ENCODE measurements at regions not wholly inside any gene's neighbourhood (a gene's known extent, or its start where the extent isn't known, plus 50 kb on each side); places are given as distances from the start of the nearest gene placed in this dataset.

- Histone ChIP-seq H3K4me1 (no peaks in the 10 kb centered on the region), H3K9me3 (ENCODE audit: control insufficient read depth, low read length) (no peaks in the 10 kb centered on the region), H3K79me2 (no peaks in the 10 kb centered on the region), H3K27me3 (ENCODE audit: control insufficient read depth, insufficient read depth, low read length) (no peaks in the 10 kb centered on the region), H3K4me3 (ENCODE audit: low read depth, low read length) (no peak overlapping the region), H2AFZ (no peak overlapping the region), H3K9ac (no peak overlapping the region), H3K27ac (no peak overlapping the region), H3K4me2 (ENCODE audit: low read length) (no peak overlapping the region), H3K36me3 (ENCODE audit: control insufficient read depth, insufficient read depth, low read length) (no peaks in the 10 kb centered on the region)
- no peak for TF ChIP-seq CTCF (IDR thresholded peaks at IDR 0.05)
These were observed 485.9 kb downstream of the SMARCA1 start for GRCh38 chrX:129037389-129037788.

- H3K27ac ChIP-seq: no peak overlapping the region
- no peaks in the 10 kb centered on the region for H3K9me3 ChIP-seq (ENCODE audit: control insufficient read depth, low read length)
- H3K4me1 ChIP-seq: no peaks in the 10 kb centered on the region
- no peak for TF ChIP-seq CTCF (IDR thresholded peaks at IDR 0.05)
- H3K27me3 ChIP-seq (ENCODE audit: control insufficient read depth, insufficient read depth, low read length): no peaks in the 10 kb centered on the region
- H3K9ac ChIP-seq: no peak overlapping the region
- H3K4me3 ChIP-seq (ENCODE audit: low read depth, low read length): no peak overlapping the region
- no peaks in the 10 kb centered on the region for H3K79me2 ChIP-seq
- H2AFZ ChIP-seq: no peak overlapping the region
- no peak overlapping the region for H3K4me2 ChIP-seq (ENCODE audit: low read length)
- H3K36me3 ChIP-seq (ENCODE audit: control insufficient read depth, insufficient read depth, low read length): no peaks in the 10 kb centered on the region
These were observed 488.1 kb downstream of the SMARCA1 start for GRCh38 chrX:129035180-129035579.

- TF ChIP-seq CTCF (IDR thresholded peaks at IDR 0.05): no peak
- Histone ChIP-seq H3K27me3 (ENCODE audit: control insufficient read depth, insufficient read depth, low read length) (no peaks in the 10 kb centered on the region), H3K4me3 (ENCODE audit: low read depth, low read length) (no peak overlapping the region), H2AFZ (no peak overlapping the region), H3K4me2 (ENCODE audit: low read length) (no peak overlapping the region), H3K27ac (no peak overlapping the region), H3K36me3 (ENCODE audit: control insufficient read depth, insufficient read depth, low read length) (no peaks in the 10 kb centered on the region), H3K4me1 (no peaks in the 10 kb centered on the region), H3K9ac (no peak overlapping the region), H3K79me2 (no peaks in the 10 kb centered on the region), H3K9me3 (ENCODE audit: control insufficient read depth, low read length) (no peaks in the 10 kb centered on the region)
These were observed 489.1 kb downstream of the SMARCA1 start for GRCh38 chrX:129034196-129034595.

GRCh38 chrX:129026202-129026601 is 497.1 kb downstream of the SMARCA1 start:
- Histone ChIP-seq H3K79me2 (no peaks in the 10 kb centered on the region), H3K4me1 (no peaks in the 10 kb centered on the region), H2AFZ (no peak overlapping the region), H3K36me3 (ENCODE audit: control insufficient read depth, insufficient read depth, low read length) (no peaks in the 10 kb centered on the region), H3K4me3 (ENCODE audit: low read depth, low read length) (no peak overlapping the region), H3K27me3 (ENCODE audit: control insufficient read depth, insufficient read depth, low read length) (no peaks in the 10 kb centered on the region), H3K9me3 (ENCODE audit: control insufficient read depth, low read length) (no peaks in the 10 kb centered on the region), H3K9ac (no peak overlapping the region), H3K27ac (no peak overlapping the region), H3K4me2 (ENCODE audit: low read length) (no peak overlapping the region)
- TF ChIP-seq CTCF (IDR thresholded peaks at IDR 0.05): no peak

- Histone ChIP-seq H3K4me1 (no peaks in the 10 kb centered on the region), H3K4me3 (ENCODE audit: low read depth, low read length) (no peak overlapping the region), H3K36me3 (ENCODE audit: control insufficient read depth, insufficient read depth, low read length) (no peaks in the 10 kb centered on the region), H3K27me3 (ENCODE audit: control insufficient read depth, insufficient read depth, low read length) (no peaks in the 10 kb centered on the region), H3K27ac (no peak overlapping the region), H3K9ac (no peak overlapping the region), H2AFZ (no peak overlapping the region), H3K9me3 (ENCODE audit: control insufficient read depth, low read length) (no peaks in the 10 kb centered on the region), H3K79me2 (no peaks in the 10 kb centered on the region), H3K4me2 (ENCODE audit: low read length) (no peak overlapping the region)
- no peak for TF ChIP-seq CTCF (IDR thresholded peaks at IDR 0.05)
These were observed 497.9 kb downstream of the SMARCA1 start for GRCh38 chrX:129025376-129025775.

Data from parathyroid adenoma (tissue), 2 donors.